SK-N-MC (cell line): ENCODE measurements at regions not wholly inside any gene's neighbourhood (a gene's known extent, or its start where the extent isn't known, plus 50 kb on each side); places are given as distances from the start of the nearest gene placed in this dataset.

Experiments used
- EZH2 ChIP-seq: fragments of 200-600 bp; sonication (generic); IDR thresholded peaks from one replicate; pipeline ENCODE4 v1.6.1; 2017; ENCODE audit warnings: antibody characterized with exemption
- POLR2AphosphoS5 ChIP-seq: IDR thresholded peaks from 2 replicates; pipeline ENCODE4 v1.6.1; 2012; ENCODE audit warnings: mild to moderate bottlenecking, low read depth, low read length, borderline replicate concordance

DNA sequence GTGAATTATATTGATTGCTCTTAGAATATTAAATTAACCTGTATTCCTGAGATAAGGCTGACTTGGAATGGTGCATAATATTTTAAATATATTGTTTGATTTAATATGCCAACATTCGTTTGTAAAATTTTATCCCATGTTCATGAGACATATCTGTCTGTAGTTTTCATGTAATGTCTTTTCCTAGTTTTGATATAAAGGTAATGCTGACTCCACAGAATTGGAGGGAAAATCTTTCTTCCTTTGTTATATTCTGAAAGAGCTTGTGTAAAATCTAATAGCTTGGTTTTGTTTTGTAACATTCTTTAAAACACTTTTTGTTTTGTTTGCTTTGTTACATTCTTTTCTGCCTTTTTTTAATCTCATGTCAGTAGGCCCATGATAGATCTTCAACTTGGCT, 657.0 kb downstream of the DNAJB9 start:
- no peak for TF ChIP-seq EZH2
- TF ChIP-seq POLR2AphosphoS5, result no peak
